Hematopoietic multipotent progenitor cell treated with erythropoietin and hydrocortisone succinate and interleukin-3 and kit ligand, for 17 days (in vitro differentiated cells): ENCODE measurements at regions not wholly inside any gene's neighbourhood (a gene's known extent, or its start where the extent isn't known, plus 50 kb on each side); places are given as distances from the start of the nearest gene placed in this dataset.
"Not testable (repeated sequence)": the region's sequence is repeated elsewhere in the genome, so short reads cannot be mapped to it uniquely, and the experiment has no call there.

Experiments used
- DNase-seq: peaks from one replicate; pipeline ENCODE4 v3.0.0-alpha.2; 2015; ENCODE audit warnings: low spot score

- DNase-seq: no peak
Observed at GRCh38 chr1:157460381-157460780, 91.9 kb downstream of the FCRL5 start.

- no peak for DNase-seq
Observed at GRCh38 chr1:157457279-157457678, 95.0 kb downstream of the FCRL5 start.

- no peak for DNase-seq
Observed at GRCh38 chr1:157455318-157455717, 97.0 kb downstream of the FCRL5 start.

- DNase-seq: no peak
Observed at GRCh38 chr1:157450106-157450505, 102.2 kb downstream of the FCRL5 start.

- no peak for DNase-seq
Observed at GRCh38 chr1:157448636-157449035, 103.7 kb downstream of the FCRL5 start.

- DNase-seq: not testable (repeated sequence)
Observed at GRCh38 chr1:157446356-157446755, 106.0 kb downstream of the FCRL5 start.

DNA sequence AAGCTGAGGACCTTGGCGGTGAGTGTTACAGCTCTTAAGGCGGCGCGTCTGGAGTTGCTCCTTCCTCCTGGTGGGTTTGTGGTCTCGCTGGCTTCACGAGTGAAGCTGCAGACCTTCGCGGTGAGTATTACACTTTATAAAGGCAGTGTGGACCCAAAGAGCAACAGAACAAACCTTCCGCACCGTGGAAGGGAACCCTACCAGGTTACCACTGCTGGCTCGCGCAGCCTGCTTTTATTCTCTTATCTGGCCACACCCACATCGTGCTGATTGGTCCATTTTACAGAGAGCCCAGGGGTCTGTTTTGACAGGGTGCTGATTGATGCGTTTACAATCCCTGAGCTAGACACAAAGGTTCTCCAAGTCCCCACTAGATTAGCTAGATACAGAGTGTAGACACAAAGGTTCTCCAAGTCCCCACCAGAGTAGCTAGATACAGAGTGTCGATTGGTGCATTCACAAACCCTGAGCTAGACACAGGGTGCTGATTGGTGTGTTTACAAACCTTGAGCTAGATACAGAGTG lies 106.6 kb downstream of the FCRL5 start:
- DNase-seq: not testable (repeated sequence)

DNA sequence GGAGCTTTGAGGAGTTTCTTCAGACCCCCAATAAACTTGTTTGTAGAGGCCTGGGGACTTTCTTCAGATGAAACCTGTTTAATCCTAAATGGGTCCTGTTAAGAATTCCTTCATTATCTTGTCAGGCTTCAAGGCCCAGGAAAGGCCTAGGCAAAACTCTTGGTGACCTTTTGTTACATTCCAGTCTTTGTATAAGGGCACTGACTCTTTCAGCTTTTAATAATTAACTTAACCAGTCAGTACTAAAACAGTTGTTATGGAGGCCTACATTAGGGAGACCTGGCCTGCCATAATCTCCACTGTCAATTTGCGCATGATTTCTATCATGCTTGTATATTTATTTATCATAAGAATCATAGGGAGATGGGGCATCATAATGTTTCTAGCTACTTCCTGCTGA lies 110.2 kb downstream of the FCRL5 start:
- no peak for DNase-seq

DNA sequence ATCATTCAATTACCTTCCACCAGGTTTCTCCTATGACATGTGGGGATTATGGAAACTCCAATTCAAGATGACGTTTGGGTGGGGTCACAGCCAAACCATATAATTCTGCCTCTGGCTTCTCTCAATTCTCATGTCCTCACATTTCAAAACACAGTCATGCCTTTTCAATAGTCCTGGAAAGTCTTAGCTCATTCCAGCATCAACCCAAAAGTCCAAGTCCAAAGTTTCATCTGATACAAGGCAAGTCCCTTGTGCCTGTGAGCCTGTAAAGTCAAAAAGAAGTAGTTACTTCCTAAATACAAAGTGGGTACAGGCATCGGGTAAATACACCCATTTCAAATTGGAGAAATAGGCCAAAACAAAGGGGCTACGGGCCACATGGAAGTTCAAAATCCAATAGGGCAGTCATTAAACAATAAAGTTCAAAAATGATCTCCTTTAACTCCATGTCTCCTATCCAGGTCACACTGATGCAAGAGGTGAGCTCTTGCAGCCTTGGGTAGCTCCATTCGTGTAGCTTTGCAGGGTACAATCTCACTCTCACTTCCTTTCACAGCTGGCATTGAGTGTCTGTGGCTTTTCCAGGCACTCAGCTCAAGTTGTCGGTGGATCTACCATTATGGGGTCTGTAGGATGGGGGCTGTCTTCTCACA lies 112.9 kb downstream of the FCRL5 start:
- no peak for DNase-seq

DNA sequence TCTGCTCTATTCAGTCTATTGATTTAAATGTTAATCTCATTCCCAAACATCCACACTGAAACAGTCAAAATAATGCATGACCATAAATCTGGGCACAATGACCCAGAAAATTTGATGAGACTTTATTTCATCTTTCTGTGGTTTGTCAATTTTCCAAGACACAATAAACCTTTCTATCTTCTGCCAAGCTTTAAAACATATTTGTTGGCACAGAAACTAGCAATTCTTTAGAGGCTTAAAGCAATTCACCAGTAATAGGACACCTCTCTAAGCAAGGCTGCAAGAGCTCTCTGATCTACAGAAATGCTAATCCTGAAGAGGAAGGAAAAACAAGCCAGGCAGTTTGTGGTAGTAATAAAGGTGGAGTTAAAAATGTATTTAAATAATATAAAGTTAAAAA lies 113.7 kb downstream of the FCRL5 start:
- DNase-seq: no peak

- DNase-seq: no peak
Observed at GRCh38 chr1:157438146-157438545, 114.2 kb downstream of the FCRL5 start.

DNA sequence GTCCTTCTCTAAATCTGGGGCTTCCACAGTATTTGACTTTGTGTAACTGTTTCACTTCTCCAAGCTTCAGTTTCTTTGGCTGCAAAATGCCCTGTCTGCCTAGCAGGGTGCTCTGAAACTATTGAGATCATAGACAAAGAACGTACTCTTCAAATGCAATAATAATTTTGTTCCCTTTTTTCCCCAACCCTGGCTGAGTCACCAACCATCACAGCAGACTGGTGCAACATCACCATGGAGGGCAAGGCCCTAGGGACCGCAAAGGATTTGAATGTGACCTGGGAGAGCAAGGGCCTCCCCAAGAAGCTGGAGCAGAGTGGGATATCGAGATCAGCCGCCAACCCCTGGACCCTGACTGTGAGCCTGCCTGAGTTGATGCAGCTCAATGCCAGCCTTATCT lies 115.0 kb downstream of the FCRL5 start:
- no peak for DNase-seq

DNA sequence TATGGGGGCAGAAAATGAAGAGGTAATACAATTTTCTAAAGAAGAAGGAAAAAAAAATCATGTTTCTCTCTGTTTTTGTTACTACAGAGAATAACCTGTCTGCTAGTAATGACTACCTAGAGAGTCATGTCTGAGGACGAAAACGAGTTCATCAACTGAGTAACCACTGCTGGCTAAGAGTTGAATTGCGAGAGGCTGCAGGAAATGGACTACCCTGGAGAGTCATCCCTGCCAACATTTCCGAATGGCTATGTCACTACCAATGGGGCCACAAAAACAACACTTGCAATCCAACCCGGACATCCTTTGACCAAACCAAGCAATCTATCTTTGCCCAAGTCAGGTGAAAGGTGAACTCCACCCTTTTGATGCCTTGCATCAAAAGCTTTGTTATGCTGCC lies 120.6 kb downstream of the FCRL5 start:
- no peak for DNase-seq

DNA sequence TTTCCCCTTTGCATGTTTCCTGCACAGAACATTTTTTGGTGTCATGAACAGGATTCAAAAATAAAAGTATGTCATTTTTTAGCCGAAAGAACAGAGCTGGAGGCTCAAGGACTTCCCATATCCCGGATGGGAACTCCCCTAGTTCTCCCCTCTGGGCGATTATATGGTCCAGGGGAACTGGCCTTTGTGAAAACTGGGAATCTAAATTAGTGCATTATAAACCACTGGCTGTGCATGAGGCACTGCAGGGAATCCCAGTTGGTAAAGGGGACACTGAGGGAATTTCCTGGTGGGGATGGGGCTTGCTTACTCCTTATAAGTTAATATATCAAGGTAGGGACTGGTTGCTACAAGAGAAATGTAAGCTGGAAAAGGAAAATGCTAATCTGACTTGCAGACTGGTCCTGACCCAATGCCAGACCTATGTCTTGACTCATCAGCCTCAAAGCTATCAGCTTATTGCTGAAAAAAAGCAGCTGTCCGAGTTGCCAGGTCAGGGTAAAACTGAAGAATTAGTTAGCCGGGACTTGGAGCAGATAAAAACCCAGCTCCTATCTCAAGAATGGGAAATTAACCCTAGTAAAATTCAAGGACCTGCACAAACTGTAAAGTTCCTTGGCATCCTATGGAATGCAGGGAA lies 122.6 kb downstream of the FCRL5 start:
- no peak for DNase-seq

GRCh38 chr1:157423764-157424163 lies 128.6 kb downstream of the FCRL5 start:
- not testable (repeated sequence) for DNase-seq

GRCh38 chr1:157419845-157420542 lies 132.3 kb downstream of the FCRL5 start:
- no peak for DNase-seq

DNA sequence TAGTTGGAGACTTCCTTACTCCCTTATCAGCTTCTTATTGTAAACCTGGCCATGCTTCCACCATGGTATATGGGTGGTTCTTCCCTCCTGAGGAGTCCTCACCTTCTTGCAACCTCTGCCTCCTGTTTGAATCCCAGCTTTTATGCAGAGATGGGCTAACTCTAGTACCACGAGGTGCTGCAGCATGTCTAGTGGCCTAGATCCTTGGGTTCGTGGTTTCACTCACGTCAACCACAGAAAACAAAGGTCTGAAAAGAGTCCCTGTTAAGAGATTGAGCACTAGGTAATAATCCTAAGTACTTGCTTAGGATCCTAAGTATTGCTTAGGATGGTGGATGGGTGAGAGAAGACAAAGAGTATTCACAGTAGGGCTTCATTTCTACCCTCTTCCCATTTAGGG lies 133.7 kb downstream of the FCRL5 start:
- DNase-seq: no peak

DNA sequence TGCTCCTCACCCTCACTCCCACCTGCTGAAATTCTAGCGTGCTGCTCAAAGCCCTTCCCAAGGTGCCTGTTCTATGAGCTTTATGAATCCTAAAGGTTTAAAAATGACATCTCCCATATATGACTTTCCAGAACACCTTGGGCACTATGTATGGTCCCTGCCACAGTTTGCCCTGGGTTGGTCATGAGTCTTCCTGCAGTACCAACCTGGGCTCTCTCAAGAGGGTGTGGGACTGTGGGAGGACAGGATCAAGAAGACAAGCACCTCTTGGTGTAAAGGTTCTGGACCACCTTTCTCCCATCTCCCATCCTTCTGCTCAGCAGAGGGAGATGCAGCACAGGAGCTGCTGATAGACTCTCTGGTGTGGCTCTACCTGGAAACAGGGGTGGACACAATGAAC lies 134.1 kb downstream of the FCRL5 start:
- no peak for DNase-seq

- no peak for DNase-seq
Observed at GRCh38 chr1:157415661-157416060, 136.7 kb downstream of the FCRL5 start.

DNA sequence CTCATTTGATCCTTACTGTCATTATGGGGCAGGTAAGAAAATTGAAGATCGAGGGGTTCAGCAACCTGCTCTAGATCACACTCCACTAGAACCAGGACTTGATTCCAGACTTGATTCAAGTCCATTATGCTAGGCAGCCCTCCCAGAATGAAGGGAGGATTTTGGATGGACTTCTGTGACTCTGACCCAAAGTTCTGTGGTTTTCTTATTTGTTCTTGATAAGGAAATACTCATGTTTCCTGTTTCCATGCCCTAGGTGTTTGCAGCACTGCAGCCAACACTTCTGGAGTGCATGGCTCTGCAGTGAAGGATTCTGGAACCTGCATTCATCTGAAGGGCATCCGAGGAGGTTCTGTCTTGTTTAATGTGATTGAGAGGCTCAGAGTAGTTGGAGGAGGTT lies 140.0 kb downstream of the FCRL5 start:
- no peak for DNase-seq

DNA sequence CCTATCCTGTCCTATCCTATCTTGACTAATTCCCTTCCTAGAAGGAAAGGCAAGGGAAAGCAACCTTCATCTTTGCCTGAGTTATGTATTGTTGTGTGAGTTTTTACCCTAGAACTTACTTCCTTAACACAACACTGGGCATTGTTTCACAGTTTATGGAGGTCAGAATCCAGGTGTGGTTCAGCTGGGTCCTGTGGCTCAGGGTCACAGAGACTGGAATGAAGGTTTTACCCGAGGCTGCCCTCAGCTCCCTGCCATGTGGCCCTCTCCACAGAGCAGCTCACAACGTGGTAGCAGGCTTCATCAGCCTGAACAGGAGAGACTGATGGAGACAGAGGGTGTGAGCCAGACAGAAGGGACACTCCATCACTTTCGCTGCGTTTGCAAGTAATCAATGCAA lies 140.5 kb downstream of the FCRL5 start:
- no peak for DNase-seq

GRCh38 chr1:157411064-157411463 lies 141.3 kb downstream of the FCRL5 start:
- no peak for DNase-seq

GRCh38 chr1:157410457-157410856 lies 141.9 kb downstream of the FCRL5 start:
- DNase-seq: no peak
